HEK293T (cell line): ENCODE measurements at regions not wholly inside any gene's neighbourhood (a gene's known extent, or its start where the extent isn't known, plus 50 kb on each side); places are given as distances from the start of the nearest gene placed in this dataset.

Source experiments
- ARNT ChIP-seq: fragments of 450-650 bp; IDR thresholded peaks from 2 replicates; pipeline ENCODE4 v1.6.1; 2017; ENCODE audit warnings: mild to moderate bottlenecking
- BHLHE40 ChIP-seq: fragments of 450-650 bp; IDR thresholded peaks from 2 replicates; pipeline ENCODE4 v1.6.1; 2016; ENCODE audit warnings: mild to moderate bottlenecking, moderate library complexity, borderline replicate concordance
- FOXK2 ChIP-seq: fragments of 450-650 bp; IDR thresholded peaks from 2 replicates; pipeline ENCODE4 v1.6.1; 2016; ENCODE audit warnings: mild to moderate bottlenecking
- HDGF ChIP-seq: fragments of 450-650 bp; IDR thresholded peaks from 2 replicates; pipeline ENCODE4 v1.6.1; 2017; ENCODE audit warnings: antibody characterized with exemption, borderline replicate concordance
- L3MBTL2 ChIP-seq: fragments of 450-650 bp; conservative IDR thresholded peaks from 2 replicates; pipeline ENCODE4 v1.6.1; 2016; ENCODE audit warnings: mild to moderate bottlenecking
- LEF1 ChIP-seq: fragments of 450-650 bp; IDR thresholded peaks from 2 replicates; pipeline ENCODE4 v1.6.1; 2017; ENCODE audit warnings: mild to moderate bottlenecking, borderline replicate concordance
- SP1 ChIP-seq: fragments of 450-650 bp; IDR thresholded peaks from 2 replicates; pipeline ENCODE4 v1.6.1; 2017

DNA sequence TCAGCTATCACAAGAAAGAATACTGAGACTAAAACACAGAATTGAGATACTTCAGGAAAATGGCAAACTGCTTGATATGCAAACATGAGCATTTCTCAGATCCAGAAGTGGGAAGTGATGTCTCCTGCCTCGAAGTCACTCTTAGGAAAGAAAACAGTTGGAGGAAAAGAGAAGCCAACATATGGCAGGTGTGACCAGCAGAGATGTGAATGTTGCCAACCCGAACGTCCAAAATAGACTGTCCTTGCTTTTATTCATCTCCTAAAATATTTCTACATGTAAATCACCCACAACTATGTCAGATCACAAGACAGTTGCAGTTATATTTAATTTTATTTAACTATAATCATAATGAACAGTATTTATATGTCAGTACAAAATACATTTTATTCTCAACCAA, 687.6 kb downstream of the GALC start:
- no peak for TF ChIP-seq HDGF
- TF ChIP-seq L3MBTL2 = no peak
- no peak for TF ChIP-seq FOXK2
- no peak for TF ChIP-seq BHLHE40
- no peak for TF ChIP-seq SP1
- no peak for TF ChIP-seq ARNT
- no peak for TF ChIP-seq LEF1
